OCI-LY1 (cell line): ENCODE measurements at regions not wholly inside any gene's neighbourhood (a gene's known extent, or its start where the extent isn't known, plus 50 kb on each side); places are given as distances from the start of the nearest gene placed in this dataset.

Experiments used
- H2AFZ ChIP-seq: fragments of 200-600 bp; sonication (generic), shearing (Covaris generic); 2 replicates; pipeline ENCODE4 v1.6.0; 2014; ENCODE audit warnings: antibody characterized with exemption, mild to moderate bottlenecking, low read length
- H3F3A ChIP-seq: fragments of 200-600 bp; sonication (generic), shearing (Covaris generic); 2 replicates; pipeline ENCODE4 v1.6.0; 2014; ENCODE audit warnings: mild to moderate bottlenecking, antibody characterized with exemption, low read length, moderate library complexity; ENCODE audit not compliant: insufficient read depth
- H3K27ac ChIP-seq: fragments of 200-600 bp; sonication (generic); 2 replicates; pipeline ENCODE4 v1.5.1; 2014; ENCODE audit warnings: low read length, mixed run types, mild to moderate bottlenecking, low read depth; ENCODE audit not compliant: poor library complexity, severe bottlenecking
- H3K27me3 ChIP-seq: fragments of 200-600 bp; sonication (generic); 2 replicates; pipeline ENCODE4 v1.6.0; 2014; ENCODE audit warnings: antibody characterized with exemption, mild to moderate bottlenecking, low read length, moderate library complexity; ENCODE audit not compliant: insufficient read depth
- H3K36me3 ChIP-seq: fragments of 200-600 bp; sonication (generic); 2 replicates; pipeline ENCODE4 v1.6.1; 2014; ENCODE audit warnings: mild to moderate bottlenecking, antibody characterized with exemption, low read length, moderate library complexity, mixed read lengths; ENCODE audit not compliant: insufficient read depth
- H3K4me1 ChIP-seq: fragments of 200-600 bp; sonication (generic); 2 replicates; pipeline ENCODE4 v1.5.1; 2014; ENCODE audit warnings: mild to moderate bottlenecking, low read length, moderate library complexity; ENCODE audit not compliant: insufficient read depth, severe bottlenecking
- H3K4me2 ChIP-seq: fragments of 200-600 bp; sonication (generic), shearing (Covaris generic); 2 replicates; pipeline ENCODE4 v1.6.1; 2014; ENCODE audit warnings: low read length
- H3K4me3 ChIP-seq: fragments of 200-600 bp; sonication (generic); 2 replicates; pipeline ENCODE4 v1.5.1; 2014; ENCODE audit warnings: low read length, low read depth, mild to moderate bottlenecking, mixed read lengths; ENCODE audit not compliant: poor library complexity, severe bottlenecking
- H3K79me2 ChIP-seq: fragments of 200-600 bp; shearing (Covaris generic); 2 replicates; pipeline ENCODE4 v1.6.1; 2016; ENCODE audit warnings: mixed run types, low read length, mixed read lengths; ENCODE audit not compliant: insufficient read depth
- H3K9ac ChIP-seq: fragments of 200-600 bp; sonication (generic), shearing (Covaris generic); 2 replicates; pipeline ENCODE4 v1.6.1; 2014; ENCODE audit warnings: mild to moderate bottlenecking, low read length, mixed read lengths
- H3K9me2 ChIP-seq: fragments of 200-600 bp; sonication (generic), shearing (Covaris generic); 2 replicates; pipeline ENCODE4 v1.6.1; 2014; ENCODE audit warnings: low read depth, mild to moderate bottlenecking, low read length, mixed read lengths
- H3K9me3 ChIP-seq: fragments of 200-600 bp; shearing (Covaris generic); 2 replicates; pipeline ENCODE4 v1.6.1; 2014; ENCODE audit warnings: low read length, mixed read lengths
- H4K20me1 ChIP-seq: fragments of 200-600 bp; sonication (generic), shearing (Covaris generic); 2 replicates; pipeline ENCODE4 v1.6.0; 2016; ENCODE audit warnings: mild to moderate bottlenecking, low read length; ENCODE audit not compliant: insufficient read depth
- EZH2 ChIP-seq: fragments of 200-600 bp; sonication (generic), shearing (Covaris generic); IDR thresholded peaks from 2 replicates; pipeline ENCODE4 v1.8.0; 2017; ENCODE audit warnings: borderline replicate concordance, mixed run types, mild to moderate bottlenecking, antibody characterized with exemption, low read length, moderate library complexity, mixed read lengths
- TF ChIP-seq, protein P1 (sequence below): fragments of 200-600 bp; sonication (generic), shearing (Covaris generic); IDR thresholded peaks from 2 replicates; pipeline ENCODE4 v1.5.1; 2017; ENCODE audit warnings: mild to moderate bottlenecking, antibody characterized with exemption, low read length, moderate library complexity, mixed read lengths

DNA sequence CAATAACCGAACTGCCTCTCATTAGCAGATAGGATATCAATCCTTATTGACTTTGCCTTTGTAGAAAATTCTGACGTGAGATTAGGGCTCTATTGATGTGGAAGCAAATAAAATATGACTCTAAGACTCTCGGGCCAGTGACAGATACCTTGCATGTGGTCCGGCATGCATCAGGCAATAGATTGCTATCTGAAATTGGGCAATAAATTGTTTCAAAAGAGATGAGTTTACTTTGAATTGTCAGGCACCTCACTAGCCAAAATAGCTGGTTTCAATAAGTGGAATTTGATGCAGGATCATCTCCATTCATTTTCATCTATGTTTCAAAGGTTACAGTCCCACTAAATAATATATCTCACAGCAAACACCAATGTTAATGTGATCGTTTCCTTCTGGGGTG, 186.3 kb upstream of the PLEKHA5 start:
- Histone ChIP-seq H4K20me1 (no peaks in the 10 kb centered on the region), H3K9me2 (no peaks in the 10 kb centered on the region), H3K4me3 (no peak overlapping the region), H3K9me3 (no peaks in the 10 kb centered on the region), H2AFZ (no peak overlapping the region), H3K4me2 (no peak overlapping the region), H3K27me3 (no peaks in the 10 kb centered on the region), H3K79me2 (no peaks in the 10 kb centered on the region), H3K9ac (no peak overlapping the region), H3K4me1 (no peaks in the 10 kb centered on the region), H3K36me3 (no peaks in the 10 kb centered on the region), H3K27ac (no peak overlapping the region), H3F3A (no peaks in the 10 kb centered on the region)
- TF ChIP-seq EZH2, result no peak
- TF ChIP-seq, protein P1, sequence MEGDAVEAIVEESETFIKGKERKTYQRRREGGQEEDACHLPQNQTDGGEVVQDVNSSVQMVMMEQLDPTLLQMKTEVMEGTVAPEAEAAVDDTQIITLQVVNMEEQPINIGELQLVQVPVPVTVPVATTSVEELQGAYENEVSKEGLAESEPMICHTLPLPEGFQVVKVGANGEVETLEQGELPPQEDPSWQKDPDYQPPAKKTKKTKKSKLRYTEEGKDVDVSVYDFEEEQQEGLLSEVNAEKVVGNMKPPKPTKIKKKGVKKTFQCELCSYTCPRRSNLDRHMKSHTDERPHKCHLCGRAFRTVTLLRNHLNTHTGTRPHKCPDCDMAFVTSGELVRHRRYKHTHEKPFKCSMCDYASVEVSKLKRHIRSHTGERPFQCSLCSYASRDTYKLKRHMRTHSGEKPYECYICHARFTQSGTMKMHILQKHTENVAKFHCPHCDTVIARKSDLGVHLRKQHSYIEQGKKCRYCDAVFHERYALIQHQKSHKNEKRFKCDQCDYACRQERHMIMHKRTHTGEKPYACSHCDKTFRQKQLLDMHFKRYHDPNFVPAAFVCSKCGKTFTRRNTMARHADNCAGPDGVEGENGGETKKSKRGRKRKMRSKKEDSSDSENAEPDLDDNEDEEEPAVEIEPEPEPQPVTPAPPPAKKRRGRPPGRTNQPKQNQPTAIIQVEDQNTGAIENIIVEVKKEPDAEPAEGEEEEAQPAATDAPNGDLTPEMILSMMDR, result no peak

DNA sequence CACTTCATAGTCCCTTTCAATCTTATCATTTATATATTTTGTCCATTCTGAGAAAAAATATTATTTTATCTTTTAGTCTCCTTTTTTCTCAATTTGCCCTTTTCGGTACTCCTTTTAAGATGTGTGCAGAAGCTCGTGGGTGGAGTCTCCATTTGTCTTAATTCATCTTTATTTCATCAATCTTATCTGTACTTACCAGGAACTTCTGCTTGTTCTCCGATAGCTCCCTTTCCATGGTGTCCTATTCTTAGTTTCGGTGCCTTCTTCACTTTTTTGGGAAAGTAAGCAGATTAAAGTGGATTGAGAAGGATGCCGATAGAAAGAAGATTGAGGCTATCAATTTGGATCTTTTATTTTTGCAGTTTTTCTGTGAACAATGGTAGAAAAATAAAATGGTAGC, 183.4 kb upstream of the PLEKHA5 start:
- Histone ChIP-seq H3K9ac (no peak overlapping the region), H4K20me1 (no peaks in the 10 kb centered on the region), H3K79me2 (no peaks in the 10 kb centered on the region), H3K9me2 (no peaks in the 10 kb centered on the region), H3K36me3 (no peaks in the 10 kb centered on the region), H3K9me3 (no peaks in the 10 kb centered on the region), H3K27ac (no peak overlapping the region), H3F3A (no peaks in the 10 kb centered on the region), H2AFZ (no peak overlapping the region), H3K4me3 (no peak overlapping the region), H3K27me3 (no peaks in the 10 kb centered on the region), H3K4me1 (no peaks in the 10 kb centered on the region), H3K4me2 (no peak overlapping the region)
- no peak for TF ChIP-seq EZH2
- TF ChIP-seq, protein P1, result no peak

DNA sequence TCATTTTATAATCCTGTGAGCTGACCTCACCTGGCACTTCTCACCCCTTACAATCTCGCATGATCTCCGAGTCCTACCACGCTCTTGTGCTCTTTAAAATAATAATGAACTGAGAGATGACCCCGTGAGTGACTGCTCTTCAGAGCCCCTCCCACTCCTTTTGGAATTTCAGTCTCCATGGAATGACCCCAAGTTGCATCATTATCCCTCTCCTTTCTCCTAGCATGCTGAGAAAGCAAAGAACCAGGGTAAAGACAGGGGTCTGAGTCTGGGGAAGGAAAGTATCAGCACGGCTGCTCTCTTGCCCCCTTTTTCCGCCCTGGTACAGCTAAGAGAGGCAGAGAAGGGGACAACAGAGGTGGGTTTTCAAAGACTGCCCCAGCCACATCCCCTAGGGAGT, 178.3 kb upstream of the PLEKHA5 start:
- H3F3A ChIP-seq, result no peaks in the 10 kb centered on the region

More for the DNA sequence above, 178.3 kb upstream of the PLEKHA5 start:
- H3K9me2 ChIP-seq, result no peaks in the 10 kb centered on the region
- H3K4me3 ChIP-seq, result no peak overlapping the region
- H3K79me2 ChIP-seq, result no peaks in the 10 kb centered on the region
- H3K4me1 ChIP-seq, result no peaks in the 10 kb centered on the region
- H3K9me3 ChIP-seq, result no peaks in the 10 kb centered on the region
- H4K20me1 ChIP-seq, result no peaks in the 10 kb centered on the region
- no peak overlapping the region for H3K4me2 ChIP-seq
- no peaks in the 10 kb centered on the region for H3K27me3 ChIP-seq
- TF ChIP-seq EZH2, result no peak
- TF ChIP-seq, protein P1, result no peak
- H3K9ac ChIP-seq, result no peak overlapping the region
- no peaks in the 10 kb centered on the region for H3K36me3 ChIP-seq
- H2AFZ ChIP-seq, result no peak overlapping the region
- no peak overlapping the region for H3K27ac ChIP-seq
